ENCODE measurements at regions not wholly inside any gene's neighbourhood (a gene's known extent, or its start where the extent isn't known, plus 50 kb on each side); places are given as distances from the start of the nearest gene placed in this dataset.

DNA sequence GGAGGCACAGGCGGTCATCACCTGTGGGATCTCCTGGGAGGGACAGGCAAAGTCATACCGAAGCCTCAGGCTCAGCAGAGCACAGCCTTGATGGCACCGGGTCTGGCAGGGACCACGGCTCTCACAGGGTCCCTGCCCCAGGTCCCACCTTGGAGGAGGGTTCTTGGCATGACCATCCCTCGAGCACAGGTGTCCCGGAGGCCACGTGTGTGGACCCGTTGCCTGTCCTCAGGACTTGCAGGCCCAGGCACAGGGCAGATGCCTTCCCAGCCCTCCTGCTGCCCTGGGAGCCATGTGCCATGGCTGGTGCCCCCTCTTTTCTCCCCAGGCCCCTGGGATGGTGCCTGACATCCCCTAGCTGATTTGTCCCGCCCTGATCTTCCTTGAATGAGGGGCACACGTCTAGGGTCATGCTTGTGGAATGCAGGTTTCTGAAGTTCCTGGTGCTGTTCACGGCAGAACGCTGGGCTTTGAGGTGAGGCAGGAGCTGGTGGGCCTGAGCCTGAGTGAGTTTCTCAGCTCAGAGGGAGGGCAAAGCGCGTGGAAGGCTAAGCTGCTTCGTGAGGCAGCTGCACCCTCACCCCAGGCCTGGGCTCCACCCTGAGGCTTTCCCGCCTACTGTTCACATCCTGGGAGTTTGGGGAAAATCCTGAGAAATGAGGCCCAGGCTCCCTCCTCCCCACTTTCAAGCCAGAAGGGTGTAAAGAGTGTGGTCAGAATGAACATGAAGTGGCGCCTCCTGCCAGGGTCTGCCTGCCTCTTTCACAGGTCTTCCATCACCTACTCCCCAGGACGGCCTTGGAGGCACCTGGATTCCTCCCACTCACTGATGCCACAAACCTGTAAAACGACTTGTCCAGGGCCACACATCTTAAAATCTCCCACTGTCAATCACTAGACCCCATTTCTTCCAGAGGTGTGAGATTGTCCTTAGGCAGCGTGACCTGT is 325.8 kb upstream of the B3GAT1 start:
- in situ Hi-C loops (cut with MboI; ENCODE audit: low sequenced_read_pairs) = no loop called here
- no peaks in the 10 kb centered on the region for H3K27me3 ChIP-seq (ENCODE audit: low read depth)
- no peak for DNase-seq (ENCODE audit: low spot score in 2 of 2)
- H3K36me3 ChIP-seq (replicated peaks) = no peaks in the 10 kb centered on the region
- H3K4me3 ChIP-seq = no peak overlapping the region
- H3K4me1 ChIP-seq = no peaks in the 10 kb centered on the region
- no peaks in the 10 kb centered on the region for H3K9me3 ChIP-seq

DNA sequence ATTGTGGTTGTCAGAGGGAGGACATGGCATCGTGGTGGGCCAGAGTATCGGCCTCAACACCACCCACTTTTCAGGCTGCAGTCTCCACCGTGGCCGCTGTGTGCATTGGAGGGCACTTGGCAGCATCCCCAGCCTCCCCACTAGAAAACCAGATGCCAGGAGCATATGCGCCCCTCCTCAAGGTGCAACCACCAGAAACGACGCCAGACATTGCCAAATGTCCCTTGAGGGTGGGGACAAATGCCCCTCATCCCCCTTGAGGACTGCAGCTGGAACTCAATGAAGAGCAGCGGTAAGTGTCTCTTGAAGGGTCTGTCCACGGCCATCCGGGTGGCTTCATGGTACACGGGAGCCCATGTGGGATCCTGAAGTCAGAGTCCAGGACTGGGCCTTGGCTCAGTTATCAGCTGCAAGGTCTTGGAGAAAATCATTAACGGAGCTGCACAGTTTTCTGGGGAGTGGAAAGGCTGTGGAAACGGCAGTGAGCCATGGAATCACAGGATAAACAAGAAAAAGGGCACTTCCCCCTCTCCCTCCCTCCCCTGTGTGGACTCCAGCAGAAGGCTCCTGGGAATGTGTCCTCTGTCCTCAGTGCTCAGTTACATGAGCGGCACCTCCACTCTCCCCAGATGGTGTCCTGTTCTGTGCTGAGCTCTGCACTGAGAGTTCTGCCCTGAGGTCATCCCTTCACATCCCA is 324.4 kb upstream of the B3GAT1 start:
- H3K27me3 ChIP-seq (ENCODE audit: low read depth) = 0 out of 2 replicates have a peak, but pooled peaks cover 2% of the 10 kb centered on the region
- H3K4me3 ChIP-seq = no peak overlapping the region
- H3K36me3 ChIP-seq (replicated peaks) = no peaks in the 10 kb centered on the region
- H3K9me3 ChIP-seq = no peaks in the 10 kb centered on the region
- no peak for DNase-seq (ENCODE audit: low spot score in 2 of 2)
- in situ Hi-C loops (cut with MboI; ENCODE audit: low sequenced_read_pairs) = no loop called here
- H3K4me1 ChIP-seq = no peaks in the 10 kb centered on the region

GRCh38 chr11:134734894-134735293 is 322.9 kb upstream of the B3GAT1 start:
- Histone ChIP-seq H3K4me1 (no peaks in the 10 kb centered on the region), H3K36me3 (replicated peaks) (no peaks in the 10 kb centered on the region), H3K4me3 (no peak overlapping the region), H3K9me3 (no peaks in the 10 kb centered on the region), H3K27me3 (ENCODE audit: low read depth) (0 out of 2 replicates have a peak, but pooled peaks cover 3% of the 10 kb centered on the region)
- DNase-seq (ENCODE audit: low spot score in 2 of 2) = no peak
- in situ Hi-C loops (cut with MboI; ENCODE audit: low sequenced_read_pairs) = no loop called here

DNA sequence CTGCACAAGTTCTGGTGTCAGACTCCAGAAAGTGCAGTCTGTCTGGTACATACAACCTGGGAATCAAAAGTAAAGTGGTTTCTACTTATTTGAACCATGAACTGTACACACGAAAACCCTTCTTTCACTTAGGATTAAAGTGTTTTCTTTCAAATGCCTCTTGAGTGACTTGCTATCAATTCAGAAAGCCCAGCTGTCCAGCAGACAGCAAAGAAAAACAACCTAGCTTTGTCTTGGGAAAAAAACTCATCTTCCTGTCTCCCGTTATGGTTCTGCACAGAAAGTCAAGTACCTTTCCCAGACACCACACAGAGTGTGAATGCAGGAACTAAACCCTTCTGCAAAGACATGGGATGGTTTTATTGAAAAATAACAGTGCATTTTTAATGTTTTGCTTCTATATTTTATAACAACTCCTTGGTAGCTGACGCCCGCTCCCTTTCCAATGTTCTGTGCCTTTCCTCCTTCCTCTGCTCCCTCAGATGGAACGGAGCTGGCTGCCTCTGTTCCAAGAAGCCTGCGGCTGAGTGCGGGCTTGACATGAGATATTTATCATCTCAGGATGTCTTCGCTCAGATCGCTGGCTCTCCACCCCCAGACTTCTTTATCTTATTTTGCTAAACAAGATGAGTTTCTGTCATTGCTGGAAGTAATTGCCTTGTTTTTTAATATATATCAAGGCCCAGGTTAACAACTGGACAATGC is 322.3 kb upstream of the B3GAT1 start:
- Histone ChIP-seq H3K4me3 (no peak overlapping the region), H3K9me3 (no peaks in the 10 kb centered on the region), H3K27me3 (ENCODE audit: low read depth) (0 out of 2 replicates have a peak, but pooled peaks cover 3% of the 10 kb centered on the region), H3K4me1 (no peaks in the 10 kb centered on the region), H3K36me3 (replicated peaks) (no peaks in the 10 kb centered on the region)
- in situ Hi-C loops (cut with MboI; ENCODE audit: low sequenced_read_pairs) = no loop called here
- no peak for DNase-seq (ENCODE audit: low spot score in 2 of 2)

- Histone ChIP-seq H3K36me3 (replicated peaks) (no peaks in the 10 kb centered on the region), H3K4me3 (no peak overlapping the region), H3K9me3 (no peaks in the 10 kb centered on the region), H3K4me1 (no peaks in the 10 kb centered on the region), H3K27me3 (ENCODE audit: low read depth) (0 out of 2 replicates have a peak, but pooled peaks cover 3% of the 10 kb centered on the region)
- in situ Hi-C loops (cut with MboI; ENCODE audit: low sequenced_read_pairs) = no loop called here
- no peak for DNase-seq (ENCODE audit: low spot score in 2 of 2)
Measured at GRCh38 chr11:134733646-134734045, 321.6 kb upstream of the B3GAT1 start.

DNA sequence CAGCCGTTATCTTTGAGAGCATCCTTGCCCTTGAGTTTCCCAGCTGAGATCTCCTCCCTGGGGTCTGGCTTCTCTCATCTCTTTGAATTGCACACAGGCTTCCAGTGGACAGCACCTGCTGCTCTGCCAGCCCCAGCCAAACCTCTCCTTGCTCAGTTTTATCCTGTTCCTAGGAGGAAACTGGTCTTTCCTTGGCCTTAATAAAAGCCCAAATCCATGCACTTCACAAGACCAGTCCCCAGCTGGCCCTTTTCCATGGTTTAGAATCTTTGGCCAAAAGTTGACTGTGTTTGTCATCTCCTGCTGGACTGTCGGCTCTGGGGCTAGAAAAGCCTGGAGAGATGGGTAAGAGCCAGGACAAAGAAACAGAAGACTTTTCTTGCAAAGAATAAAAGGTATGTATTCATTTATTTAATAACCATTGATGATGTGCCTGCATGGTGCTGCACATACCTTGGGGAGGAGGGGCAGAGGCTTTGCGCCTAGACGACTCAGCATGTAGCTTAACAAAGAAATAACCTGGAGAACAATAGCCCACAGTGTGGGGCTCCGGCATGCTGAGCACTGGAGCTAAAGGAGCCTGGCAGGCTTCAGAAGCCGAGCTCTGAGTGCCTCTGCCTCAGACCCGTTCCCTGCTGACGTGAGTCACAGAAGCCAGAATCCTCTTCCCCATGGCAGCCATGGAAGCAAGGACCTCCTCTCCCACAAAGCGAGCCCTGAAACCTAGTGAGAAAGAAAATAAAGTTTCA is 319.3 kb upstream of the B3GAT1 start:
- no peak for DNase-seq (ENCODE audit: low spot score in 2 of 2)
- H3K9me3 ChIP-seq = no peaks in the 10 kb centered on the region
- no peaks in the 10 kb centered on the region for H3K4me1 ChIP-seq
- in situ Hi-C loops (cut with MboI; ENCODE audit: low sequenced_read_pairs) = no loop called here
- H3K27me3 ChIP-seq (ENCODE audit: low read depth) = 0 out of 2 replicates have a peak, but pooled peaks cover 3% of the 10 kb centered on the region
- no peaks in the 10 kb centered on the region for H3K36me3 ChIP-seq (replicated peaks)
- no peak overlapping the region for H3K4me3 ChIP-seq

DNA sequence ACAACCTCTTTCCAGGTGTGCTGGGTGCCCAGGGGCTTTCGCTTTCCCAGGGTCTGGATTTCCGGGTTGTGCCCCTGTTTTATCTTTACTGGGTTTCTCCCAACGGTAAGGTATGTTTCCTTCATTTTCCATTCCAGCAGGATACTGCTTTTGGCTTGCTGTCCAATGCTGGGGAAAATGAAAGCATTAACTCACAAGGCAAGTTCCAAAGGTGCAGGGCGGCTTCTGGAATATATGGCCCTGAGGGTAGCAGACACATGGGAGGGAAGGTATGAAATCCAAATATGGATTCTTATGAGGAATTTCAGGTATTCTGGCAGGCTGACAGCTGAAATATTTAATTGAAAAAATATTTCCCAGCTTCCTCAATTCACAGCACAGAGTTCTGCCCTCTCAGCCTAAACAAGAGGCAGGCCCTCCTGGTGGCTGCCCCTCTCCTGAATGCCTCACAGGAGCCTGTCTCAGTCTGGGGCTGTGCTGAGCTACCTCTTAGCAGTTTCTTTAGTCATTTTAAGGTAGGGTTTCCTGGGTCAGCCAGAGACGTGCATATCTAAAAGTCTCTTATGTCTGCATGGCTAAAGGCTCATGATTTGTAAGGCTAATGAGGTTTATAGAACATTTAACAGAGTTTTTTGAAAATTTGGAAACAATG is 318.6 kb upstream of the B3GAT1 start:
- in situ Hi-C loops (cut with MboI; ENCODE audit: low sequenced_read_pairs) = no loop called here
- no peaks in the 10 kb centered on the region for H3K4me1 ChIP-seq
- no peaks in the 10 kb centered on the region for H3K36me3 ChIP-seq (replicated peaks)
- DNase-seq (ENCODE audit: low spot score in 2 of 2) = no peak
- no peaks in the 10 kb centered on the region for H3K9me3 ChIP-seq
- H3K27me3 ChIP-seq (ENCODE audit: low read depth) = 0 out of 2 replicates have a peak, but pooled peaks cover 3% of the 10 kb centered on the region
- no peak overlapping the region for H3K4me3 ChIP-seq

GRCh38 chr11:134730101-134730500 is 318.1 kb upstream of the B3GAT1 start:
- in situ Hi-C loops (cut with MboI; ENCODE audit: low sequenced_read_pairs) = no loop called here
- Histone ChIP-seq H3K9me3 (no peaks in the 10 kb centered on the region), H3K27me3 (ENCODE audit: low read depth) (0 out of 2 replicates have a peak, but pooled peaks cover 3% of the 10 kb centered on the region), H3K4me3 (no peak overlapping the region), H3K36me3 (replicated peaks) (no peaks in the 10 kb centered on the region), H3K4me1 (no peaks in the 10 kb centered on the region)
- no peak for DNase-seq (ENCODE audit: low spot score in 2 of 2)

- DNase-seq (ENCODE audit: low spot score in 2 of 2) = no peak
- Histone ChIP-seq H3K4me1 (no peaks in the 10 kb centered on the region), H3K9me3 (no peaks in the 10 kb centered on the region), H3K27me3 (ENCODE audit: low read depth) (0 out of 2 replicates have a peak, but pooled peaks cover 3% of the 10 kb centered on the region), H3K36me3 (replicated peaks) (no peaks in the 10 kb centered on the region), H3K4me3 (no peak overlapping the region)
- in situ Hi-C loops (cut with MboI; ENCODE audit: low sequenced_read_pairs) = no loop called here
Measured at GRCh38 chr11:134728186-134728585, 316.1 kb upstream of the B3GAT1 start.

DNA sequence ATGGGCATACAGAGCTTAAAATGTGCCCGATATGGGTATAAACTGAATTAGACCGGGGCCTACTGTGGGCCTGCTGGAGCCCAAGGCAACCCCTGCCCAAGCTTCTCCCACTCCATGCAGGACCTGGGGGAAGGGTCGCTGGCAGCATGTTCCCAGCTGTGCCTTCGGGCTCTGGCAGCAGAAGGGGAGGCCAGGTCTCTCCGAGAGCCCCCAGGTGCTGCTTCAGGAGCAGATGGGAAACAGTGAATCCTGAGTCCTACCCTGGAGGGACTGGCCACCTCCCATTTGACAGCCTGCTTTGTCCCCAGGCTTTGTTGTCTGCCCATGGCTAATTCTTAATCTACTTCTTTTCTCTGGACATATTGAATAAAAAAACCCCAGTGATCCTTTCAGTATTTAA is 315.6 kb upstream of the B3GAT1 start:
- Histone ChIP-seq H3K4me1 (no peaks in the 10 kb centered on the region), H3K27me3 (ENCODE audit: low read depth) (0 out of 2 replicates have a peak, but pooled peaks cover 3% of the 10 kb centered on the region), H3K9me3 (no peaks in the 10 kb centered on the region), H3K36me3 (replicated peaks) (no peaks in the 10 kb centered on the region), H3K4me3 (no peak overlapping the region)
- in situ Hi-C loops (cut with MboI; ENCODE audit: low sequenced_read_pairs) = no loop called here
- no peak for DNase-seq (ENCODE audit: low spot score in 2 of 2)

- Histone ChIP-seq H3K4me1 (no peaks in the 10 kb centered on the region), H3K27me3 (ENCODE audit: low read depth) (0 out of 2 replicates have a peak, but pooled peaks cover 3% of the 10 kb centered on the region), H3K4me3 (no peak overlapping the region), H3K36me3 (replicated peaks) (no peaks in the 10 kb centered on the region), H3K9me3 (no peaks in the 10 kb centered on the region)
- in situ Hi-C loops (cut with MboI; ENCODE audit: low sequenced_read_pairs) = no loop called here
- peak in 1 of 2 experiments; percentile 17 for DNase-seq (ENCODE audit: low spot score in 2 of 2)
Measured at GRCh38 chr11:134727204-134727603, 315.2 kb upstream of the B3GAT1 start.

GRCh38 chr11:134725716-134726639 is 313.9 kb upstream of the B3GAT1 start:
- Histone ChIP-seq H3K9me3 (no peaks in the 10 kb centered on the region), H3K27me3 (ENCODE audit: low read depth) (no peaks in the 10 kb centered on the region), H3K36me3 (replicated peaks) (no peaks in the 10 kb centered on the region), H3K4me1 (no peaks in the 10 kb centered on the region), H3K4me3 (no peak overlapping the region)
- in situ Hi-C loops (cut with MboI; ENCODE audit: low sequenced_read_pairs) = no loop called here
- DNase-seq (ENCODE audit: low spot score in 2 of 2) = peak in 1 of 2 experiments; percentile 17
